Activated CD8-positive, alpha-beta T cell treated with anti-CD3 and anti-CD28 coated beads for 36 hours (primary cell): ENCODE measurements at regions not wholly inside any gene's neighbourhood (a gene's known extent, or its start where the extent isn't known, plus 50 kb on each side); places are given as distances from the start of the nearest gene placed in this dataset.
"Not testable (repeated sequence)": the region's sequence is repeated elsewhere in the genome, so short reads cannot be mapped to it uniquely, and the experiment has no call there.

Source experiments
- ATAC-seq: fragments of 200-7000 bp; cut with Tn5 transposase; one replicate; pipeline ENCODE4 v1.10.0; 2021; ENCODE audit warnings: mild to moderate bottlenecking, moderate library complexity
- CTCF ChIA-PET: fragments of 350-600 bp; sonication (Branson Sonifier 250); formaldehyde crosslinking; loops from one replicate; lab custom pipeline; 2021; ENCODE audit warnings: antibody characterized with exemption; lab: Charles Lee
- POLR2A ChIA-PET: fragments of 350-600 bp; sonication (Branson Sonifier 250); formaldehyde crosslinking; loops from one replicate; lab custom pipeline; 2021; ENCODE audit warnings: antibody characterized with exemption; lab: Charles Lee
- DNase-seq: peaks from one replicate; pipeline ENCODE4 v3.0.0-alpha.2; 2020
- H3K27ac Mint-ChIP-seq: one replicate; pipeline ENCODE4 v1.8.0; 2021; ENCODE audit warnings: mild to moderate bottlenecking, mixed read lengths
- H3K27me3 Mint-ChIP-seq: one replicate; pipeline ENCODE4 v1.8.0; 2021; ENCODE audit warnings: mixed read lengths
- H3K36me3 Mint-ChIP-seq: one replicate; pipeline ENCODE4 v1.8.0; 2021; ENCODE audit warnings: low read depth, mixed read lengths
- H3K4me1 Mint-ChIP-seq: one replicate; pipeline ENCODE4 v1.8.0; 2021; ENCODE audit warnings: low read depth, mixed read lengths
- H3K4me3 Mint-ChIP-seq: one replicate; pipeline ENCODE4 v1.8.0; 2021; ENCODE audit warnings: mild to moderate bottlenecking, moderate library complexity, mixed read lengths
- H3K9me3 Mint-ChIP-seq: one replicate; pipeline ENCODE4 v1.8.0; 2021; ENCODE audit warnings: mixed read lengths
- CTCF ChIP-seq: fragments of 200-600 bp; IDR thresholded peaks from one replicate; pipeline ENCODE4 v1.8.0; 2022; ENCODE audit warnings: antibody characterized with exemption, mild to moderate bottlenecking
- intact Hi-C: fragments of 100-400 bp; cut with micrococcal nuclease; formaldehyde crosslinking; loops from one replicate; pipeline ENCODE4 v1.10.0; 2022

- intact Hi-C loops: no loop called here
- POLR2A ChIA-PET: no interaction called here
- Mint-ChIP-seq H3K36me3 (no peaks in the 10 kb centered on the region), H3K9me3 (no peaks in the 10 kb centered on the region), H3K27me3 (peaks cover 15% of the 10 kb centered on the region), H3K4me3 (no peak overlapping the region), H3K27ac (no peak overlapping the region), H3K4me1 (peaks cover 3% of the 10 kb centered on the region)
- DNase-seq (no peak), ATAC-seq (no peak)
- TF ChIP-seq CTCF: no peak
- CTCF ChIA-PET: no interaction called here
Observed at GRCh38 chr6:13868236-13868635, 53.9 kb upstream of the MCUR1 start.

GRCh38 chr6:13866301-13866700 lies 51.9 kb upstream of the MCUR1 start:
- Mint-ChIP-seq H3K27ac (no peak overlapping the region), H3K36me3 (no peaks in the 10 kb centered on the region), H3K9me3 (no peaks in the 10 kb centered on the region), H3K27me3 (peaks cover 15% of the 10 kb centered on the region), H3K4me1 (no peaks in the 10 kb centered on the region), H3K4me3 (no peak overlapping the region)
- intact Hi-C loops: no loop called here
- CTCF ChIA-PET: interaction anchor here (0.7 kb wide), 1 partner anchor 1738 kb away, joined by 3 read pairs; no protein-coding TSS in a partner anchor
- DNase-seq (no peak), ATAC-seq (no peak)
- POLR2A ChIA-PET: no interaction called here
- no peak for TF ChIP-seq CTCF

GRCh38 chr6:13865141-13865540 lies 50.8 kb upstream of the MCUR1 start:
- no peaks in the 10 kb centered on the region for H3K36me3 Mint-ChIP-seq
- ChIA-PET CTCF (no interaction called here), POLR2A (no interaction called here)
- intact Hi-C loops: no loop called here
- ATAC-seq (no peak), DNase-seq (no peak)
- no peak overlapping the region for H3K27ac Mint-ChIP-seq
- no peak for TF ChIP-seq CTCF
- H3K4me1 Mint-ChIP-seq: no peaks in the 10 kb centered on the region
- H3K9me3 Mint-ChIP-seq: no peaks in the 10 kb centered on the region
- no peak overlapping the region for H3K4me3 Mint-ChIP-seq
- peaks cover 22% of the 10 kb centered on the region for H3K27me3 Mint-ChIP-seq

GRCh38 chr6:13864669-13865068 lies 50.3 kb upstream of the MCUR1 start:
- H3K36me3 Mint-ChIP-seq, POLR2A ChIA-PET, intact Hi-C loops, H3K9me3 Mint-ChIP-seq, H3K27ac Mint-ChIP-seq, H3K4me3 Mint-ChIP-seq, DNase-seq, H3K4me1 Mint-ChIP-seq, CTCF ChIA-PET, ATAC-seq: not testable (repeated sequence)
- H3K27me3 Mint-ChIP-seq: peaks cover 22% of the 10 kb centered on the region
